Skin of body (tissue), 1 donor: ENCODE measurements at regions not wholly inside any gene's neighbourhood (a gene's known extent, or its start where the extent isn't known, plus 50 kb on each side); places are given as distances from the start of the nearest gene placed in this dataset.

ENCODE experiments used
- DNase-seq: peaks from one replicate; lab custom pipeline; 2025; lab: John Stamatoyannopoulos, UW

- peak; percentile 4 for DNase-seq
These were observed 881.1 kb downstream of the EPHA7 start for GRCh38 chr6:92538275-92538674.

GRCh38 chr6:92534109-92534508, 885.2 kb downstream of the EPHA7 start:
- DNase-seq, result no peak

GRCh38 chr6:92522589-92522988, 896.8 kb downstream of the EPHA7 start:
- no peak for DNase-seq

- no peak for DNase-seq
These were observed 897.8 kb downstream of the EPHA7 start for GRCh38 chr6:92521553-92521952.

GRCh38 chr6:92510137-92510536, 909.2 kb downstream of the EPHA7 start:
- DNase-seq, result no peak

- no peak for DNase-seq
These were observed 911.8 kb downstream of the EPHA7 start for GRCh38 chr6:92507552-92507951.

GRCh38 chr6:92504509-92504908, 914.9 kb downstream of the EPHA7 start:
- DNase-seq, result no peak

- DNase-seq, result no peak
These were observed 922.1 kb downstream of the EPHA7 start for GRCh38 chr6:92497281-92497680.

GRCh38 chr6:92496527-92496926, 922.8 kb downstream of the EPHA7 start:
- no peak for DNase-seq

GRCh38 chr6:92495242-92495641, 924.1 kb downstream of the EPHA7 start:
- peak; percentile 79 for DNase-seq

GRCh38 chr6:92485487-92485886, 933.9 kb downstream of the EPHA7 start:
- no peak for DNase-seq

- peak; percentile 35 for DNase-seq
These were observed 939.5 kb downstream of the EPHA7 start for GRCh38 chr6:92479831-92480230.

GRCh38 chr6:92473056-92473455, 946.3 kb downstream of the EPHA7 start:
- no peak for DNase-seq

GRCh38 chr6:92469186-92469828, 950.1 kb downstream of the EPHA7 start:
- DNase-seq, result peak; percentile 24

- peak; percentile 51 for DNase-seq
These were observed 951.3 kb downstream of the EPHA7 start for GRCh38 chr6:92468066-92468465.

- no peak for DNase-seq
These were observed 959.2 kb downstream of the EPHA7 start for GRCh38 chr6:92460133-92460532.

- DNase-seq, result no peak
These were observed 959.8 kb downstream of the EPHA7 start for GRCh38 chr6:92459606-92460005.

GRCh38 chr6:92446052-92446451, 973.3 kb downstream of the EPHA7 start:
- no peak for DNase-seq

GRCh38 chr6:92433911-92434310, 985.4 kb downstream of the EPHA7 start:
- DNase-seq, result no peak

- DNase-seq, result no peak
These were observed 987.9 kb downstream of the EPHA7 start for GRCh38 chr6:92431502-92431901.

GRCh38 chr6:92428448-92428847, 990.9 kb downstream of the EPHA7 start:
- DNase-seq, result no peak

- DNase-seq, result no peak
These were observed 991.9 kb downstream of the EPHA7 start for GRCh38 chr6:92427453-92427852.

GRCh38 chr6:92415656-92416055, 1003.7 kb downstream of the EPHA7 start:
- no peak for DNase-seq

- DNase-seq, result no peak
These were observed 1011.0 kb downstream of the EPHA7 start for GRCh38 chr6:92408350-92408749.
